ENCODE measurements at regions not wholly inside any gene's neighbourhood (a gene's known extent, or its start where the extent isn't known, plus 50 kb on each side); places are given as distances from the start of the nearest gene placed in this dataset.

DNA sequence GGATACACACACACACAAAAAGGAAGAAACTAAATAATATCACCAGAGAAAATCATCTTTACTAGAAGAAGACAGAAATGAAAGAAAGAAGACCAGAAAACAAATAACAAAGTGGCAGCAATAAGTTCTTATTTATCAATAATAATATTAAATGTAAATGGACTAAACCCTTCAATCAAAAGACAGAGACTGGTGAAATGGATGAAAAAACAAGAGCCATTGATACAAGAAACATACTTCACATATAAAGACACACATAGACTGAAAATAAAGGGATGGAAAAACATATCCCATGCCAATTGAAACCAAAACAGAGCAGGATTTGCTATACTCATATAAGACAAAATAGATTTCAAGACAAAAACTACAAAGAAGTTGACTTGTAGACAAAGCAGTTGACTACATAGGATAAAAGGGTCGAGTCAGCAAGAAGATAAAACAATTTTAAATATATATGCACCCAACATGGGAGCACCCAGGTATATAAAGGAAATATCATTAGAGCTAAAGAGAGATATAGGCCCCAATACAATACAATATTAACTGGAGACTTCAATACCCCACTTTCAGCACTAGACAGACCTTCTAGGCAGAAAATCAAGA is 259.4 kb downstream of the EPM2A start:
- DNase-seq, result no peak

DNA sequence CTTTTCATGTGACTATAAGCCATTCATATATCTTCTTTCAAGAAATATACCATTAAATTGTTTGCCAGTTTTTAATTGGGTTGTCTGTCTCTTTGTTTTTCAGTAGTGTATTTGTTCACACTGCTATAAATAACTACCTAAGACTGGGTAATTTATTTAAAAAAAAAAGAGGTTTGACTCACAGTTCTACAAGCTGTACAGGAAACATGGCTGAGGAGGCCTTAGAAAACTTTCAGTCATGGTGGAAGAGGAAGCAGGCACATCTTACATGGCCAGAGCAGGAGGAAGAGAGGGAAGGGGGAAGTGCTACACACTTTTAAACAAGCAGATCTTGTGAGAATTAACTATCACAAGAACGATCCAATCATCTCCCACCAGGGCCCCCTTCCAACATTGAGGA is 255.3 kb downstream of the EPM2A start:
- no peak for DNase-seq

DNA sequence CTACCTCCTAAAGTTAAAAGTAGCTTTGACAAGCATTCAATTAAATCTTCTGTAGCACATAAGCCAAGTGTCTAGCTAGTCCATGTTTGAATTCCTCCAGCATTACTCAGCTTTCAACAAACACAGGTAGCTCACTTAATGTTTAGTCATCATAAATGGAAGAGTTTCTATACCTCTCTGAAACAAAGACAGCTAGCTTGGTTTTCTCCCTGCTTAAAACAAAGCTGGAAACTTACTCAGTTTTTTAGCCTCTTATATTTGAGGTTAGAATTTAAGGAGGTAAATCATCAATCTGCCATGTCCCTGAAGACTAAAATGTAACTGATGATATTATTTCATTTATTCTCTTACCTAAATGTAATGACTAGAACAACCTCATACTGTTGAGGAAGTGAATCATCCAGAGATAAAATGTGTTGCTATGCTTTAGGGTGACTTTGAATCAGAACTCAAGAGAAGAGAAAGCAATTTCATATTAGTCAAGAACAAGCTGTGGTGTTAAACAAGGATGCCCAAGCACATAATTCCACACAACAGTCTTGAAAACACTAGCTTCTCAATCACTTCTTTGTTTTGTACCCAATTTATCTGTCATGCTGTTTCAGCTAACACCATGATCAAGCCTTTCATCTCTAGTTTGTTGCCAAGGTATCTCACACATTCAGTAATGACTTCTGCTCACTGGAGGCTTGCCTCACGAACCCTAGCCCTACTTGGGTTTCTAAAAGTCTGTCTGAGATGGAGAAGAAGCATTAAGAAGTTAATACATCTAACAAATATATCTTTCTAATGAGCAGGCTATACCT is 251.9 kb downstream of the EPM2A start:
- DNase-seq, result no peak

- no peak for DNase-seq
Observed at GRCh38 chr6:145485288-145485687, 250.0 kb downstream of the EPM2A start.

DNA sequence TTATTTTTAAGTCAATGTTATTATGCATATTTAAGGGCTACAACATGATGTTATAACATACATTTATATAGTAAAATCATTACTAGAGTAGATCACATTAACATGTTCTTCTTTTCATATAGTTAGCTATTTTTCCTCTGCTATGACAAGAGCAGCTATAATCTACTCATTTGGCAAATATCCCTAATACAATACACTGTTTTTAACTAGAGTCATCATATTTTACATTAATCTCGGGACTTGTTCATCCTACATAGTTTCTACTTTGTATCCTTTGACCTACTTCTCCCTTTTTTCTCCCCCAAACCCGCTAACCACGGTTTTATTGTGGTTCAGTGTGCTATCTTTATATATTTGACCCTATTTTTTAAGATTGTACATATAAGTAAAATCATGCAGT is 249.0 kb downstream of the EPM2A start:
- DNase-seq, result no peak

DNA sequence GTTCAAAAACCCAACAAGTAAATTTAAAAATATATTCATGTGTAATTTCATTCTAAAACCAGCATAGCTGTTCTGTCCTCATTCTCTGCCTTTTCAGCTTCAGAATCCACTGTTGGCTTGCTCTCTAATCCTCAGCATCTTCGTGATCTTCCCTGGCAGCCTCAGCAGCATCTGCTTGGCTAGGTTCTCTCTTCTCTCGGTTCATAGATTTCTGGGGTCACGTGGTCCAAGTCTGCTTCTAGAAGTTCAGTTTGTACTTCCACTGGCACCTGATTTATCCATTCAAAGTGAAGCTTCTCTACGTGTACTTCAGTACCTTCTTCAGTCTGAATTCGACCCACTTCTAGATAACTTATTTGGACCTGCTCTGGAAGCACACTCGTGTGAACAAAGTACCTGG is 245.7 kb downstream of the EPM2A start:
- DNase-seq, result no peak

- DNase-seq, result no peak
Observed at GRCh38 chr6:145490068-145490467, 245.3 kb downstream of the EPM2A start.

GRCh38 chr6:145491126-145491525 is 244.2 kb downstream of the EPM2A start:
- no peak for DNase-seq

- no peak for DNase-seq
Observed at GRCh38 chr6:145497006-145497405, 238.3 kb downstream of the EPM2A start.

GRCh38 chr6:145498425-145498824 is 236.9 kb downstream of the EPM2A start:
- DNase-seq, result no peak

GRCh38 chr6:145502416-145502815 is 232.9 kb downstream of the EPM2A start:
- no peak for DNase-seq

DNA sequence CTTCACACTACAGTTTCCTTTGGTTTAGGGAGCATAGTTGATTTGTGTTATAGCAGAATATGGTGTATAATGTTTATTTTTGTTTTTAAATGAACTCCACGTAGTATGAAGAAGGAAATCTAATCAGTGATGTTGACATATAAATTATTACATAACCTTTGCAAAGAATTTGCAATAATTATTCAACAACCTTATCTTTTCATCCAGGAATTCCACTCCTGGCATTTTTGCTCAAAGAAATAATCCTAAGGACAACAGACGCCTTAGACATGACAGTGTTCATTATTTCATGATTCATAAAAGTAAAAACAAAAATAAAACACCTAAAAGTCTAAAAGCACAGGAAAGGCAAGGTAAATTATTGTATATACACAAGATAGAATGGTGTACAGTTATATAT is 229.2 kb downstream of the EPM2A start:
- DNase-seq, result no peak

GRCh38 chr6:145506565-145506964 is 228.8 kb downstream of the EPM2A start:
- no peak for DNase-seq

DNA sequence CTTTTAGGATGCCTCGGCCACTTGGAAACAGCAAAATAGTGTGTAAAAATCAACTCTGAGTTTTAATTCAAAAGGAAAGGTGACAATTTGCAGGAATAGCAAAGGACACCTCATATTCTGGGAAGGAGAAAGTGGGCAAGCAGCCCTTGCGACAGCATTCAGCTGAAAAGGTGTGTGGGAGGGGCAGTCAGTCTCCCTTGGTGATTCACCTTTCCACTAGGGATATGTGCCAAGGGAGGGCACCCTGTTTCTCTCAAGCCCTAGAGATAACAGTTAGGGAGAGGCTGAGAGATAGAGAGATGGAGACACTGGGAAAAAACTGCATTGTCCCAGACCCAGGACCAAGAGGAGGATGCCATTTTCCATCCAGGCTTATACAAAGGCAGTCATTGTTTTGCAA is 228.1 kb downstream of the EPM2A start:
- DNase-seq, result no peak

DNA sequence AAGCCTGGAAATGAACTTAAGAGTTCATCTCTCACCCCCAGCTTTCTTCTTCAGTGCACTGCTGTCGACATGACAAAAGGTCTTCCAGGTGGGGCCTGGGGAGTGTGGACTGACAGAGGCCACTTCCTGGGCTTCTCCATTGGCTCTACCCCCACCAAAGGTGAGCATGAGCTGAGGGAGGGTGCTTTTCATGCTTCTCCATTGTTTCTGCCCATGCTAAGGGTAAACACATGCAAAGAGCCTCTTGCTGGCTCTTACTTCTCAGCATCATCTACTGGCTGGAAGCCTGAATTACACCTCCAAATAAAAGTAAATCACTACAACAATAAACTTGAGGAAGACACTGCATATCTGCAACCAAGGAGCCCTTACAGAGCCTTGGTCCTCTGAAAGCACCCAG is 227.2 kb downstream of the EPM2A start:
- DNase-seq, result no peak

- no peak for DNase-seq
Observed at GRCh38 chr6:145517492-145517891, 217.8 kb downstream of the EPM2A start.

- DNase-seq, result no peak
Observed at GRCh38 chr6:145525038-145525437, 210.3 kb downstream of the EPM2A start.

GRCh38 chr6:145529582-145529981 is 205.7 kb downstream of the EPM2A start:
- DNase-seq, result no peak

GRCh38 chr6:145530454-145530853 is 204.9 kb downstream of the EPM2A start:
- no peak for DNase-seq

- DNase-seq, result no peak
Observed at GRCh38 chr6:145531032-145531431, 204.3 kb downstream of the EPM2A start.

- no peak for DNase-seq
Observed at GRCh38 chr6:145531822-145532221, 203.5 kb downstream of the EPM2A start.

DNA sequence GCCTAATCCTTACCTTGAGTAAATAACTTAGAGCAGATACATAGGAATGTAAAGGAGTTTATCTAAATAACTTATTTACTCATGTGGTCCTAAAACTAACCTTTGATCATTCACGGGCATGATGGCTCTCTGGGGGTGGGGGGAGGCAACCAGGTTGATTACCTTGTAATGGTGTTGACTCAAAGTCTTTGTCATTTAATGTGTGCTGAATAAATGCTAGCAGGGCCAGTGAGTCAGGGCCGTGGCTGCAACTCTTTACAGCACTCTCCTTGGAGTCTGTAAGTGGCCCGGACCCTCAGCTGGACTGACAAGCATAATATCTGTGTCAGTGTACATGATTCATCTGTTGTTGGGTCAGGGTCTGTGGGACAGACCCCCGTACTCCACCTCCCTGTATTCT is 203.0 kb downstream of the EPM2A start:
- DNase-seq, result no peak

- DNase-seq, result no peak
Observed at GRCh38 chr6:145534989-145535388, 200.3 kb downstream of the EPM2A start.

DNA sequence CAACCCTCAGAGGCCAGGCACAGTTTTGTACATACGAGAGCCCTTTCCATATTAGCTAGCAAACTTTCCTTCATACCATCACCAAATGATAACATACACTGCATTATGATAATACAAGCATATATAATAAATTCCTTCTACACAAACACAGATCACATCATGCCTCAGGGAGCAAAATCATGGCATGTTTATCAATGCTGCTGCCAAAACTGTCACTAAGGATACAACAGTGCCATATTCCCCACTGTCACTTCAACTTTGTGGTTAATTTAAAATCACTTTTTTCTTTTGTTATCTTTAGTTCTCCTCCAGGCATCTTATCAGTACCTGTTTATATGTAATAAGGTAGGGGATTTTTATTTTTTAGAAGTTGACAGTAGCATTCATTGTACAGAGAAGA is 196.3 kb downstream of the EPM2A start:
- no peak for DNase-seq

DNA sequence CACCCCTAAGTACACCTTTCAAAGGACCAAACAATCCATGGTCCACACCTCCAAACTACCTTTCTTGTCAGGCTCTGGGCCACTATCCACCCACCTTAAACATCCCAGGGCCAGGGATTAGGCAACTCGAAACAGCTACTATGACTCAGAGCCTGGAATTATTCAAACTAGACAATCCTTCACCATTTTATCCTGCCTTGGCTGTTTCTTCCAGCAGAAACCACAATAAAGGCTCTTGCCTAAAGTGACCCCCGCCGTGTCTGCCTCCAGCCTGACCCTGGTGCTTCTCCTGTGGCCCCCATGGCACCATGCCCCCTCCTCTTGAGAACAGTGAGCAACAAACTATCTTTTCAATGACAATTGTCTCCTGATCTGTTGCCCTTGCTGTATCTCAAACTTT is 195.5 kb downstream of the EPM2A start:
- DNase-seq, result no peak
